Hindlimb muscle (tissue), 1 donor: ENCODE measurements at regions not wholly inside any gene's neighbourhood (a gene's known extent, or its start where the extent isn't known, plus 50 kb on each side); places are given as distances from the start of the nearest gene placed in this dataset.
"Not testable (repeated sequence)": the region's sequence is repeated elsewhere in the genome, so short reads cannot be mapped to it uniquely, and the experiment has no call there.

Source experiments
- DNase-seq: peaks from one replicate; pipeline ENCODE4 v3.0.0-alpha.2; 2013

DNA sequence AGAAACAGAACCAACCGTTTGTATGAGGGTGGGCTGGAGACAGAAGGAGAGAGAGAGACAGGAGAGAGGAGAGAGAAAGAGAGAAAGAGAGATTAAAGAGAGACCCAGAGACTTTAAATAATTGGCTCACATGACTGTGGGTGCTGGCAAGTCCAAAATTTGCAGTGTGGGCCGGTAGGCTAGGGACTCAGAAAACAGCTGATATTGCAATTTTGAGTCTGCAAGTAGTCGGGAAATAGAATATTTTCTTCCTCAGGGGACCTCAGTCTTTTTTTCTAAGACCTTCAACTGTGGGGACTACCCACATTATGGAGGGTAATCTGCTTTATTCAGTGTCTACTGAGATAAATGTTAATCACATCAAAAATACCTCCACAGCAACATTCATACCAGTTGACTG, 1439.0 kb downstream of the CDH11 start:
- DNase-seq: no peak

DNA sequence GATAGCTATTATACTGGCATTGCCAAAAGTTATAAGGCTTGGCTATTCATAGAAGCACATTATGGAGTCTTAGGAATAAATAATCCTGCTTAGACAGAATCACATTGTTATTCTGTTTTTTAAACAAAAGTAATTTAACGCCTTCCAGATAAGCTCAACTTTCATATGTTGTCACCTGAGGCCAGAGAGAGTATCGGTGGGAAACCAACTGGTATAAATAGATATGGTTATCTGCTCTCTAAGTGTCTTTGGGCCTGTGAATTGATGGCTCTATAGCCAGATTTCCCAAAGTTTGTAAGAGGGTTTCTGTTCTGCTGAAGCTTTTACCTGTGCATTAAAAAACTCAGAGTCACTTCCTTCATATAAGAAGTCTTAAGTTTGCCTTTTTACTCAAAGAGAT, 1449.4 kb downstream of the CDH11 start:
- no peak for DNase-seq

DNA sequence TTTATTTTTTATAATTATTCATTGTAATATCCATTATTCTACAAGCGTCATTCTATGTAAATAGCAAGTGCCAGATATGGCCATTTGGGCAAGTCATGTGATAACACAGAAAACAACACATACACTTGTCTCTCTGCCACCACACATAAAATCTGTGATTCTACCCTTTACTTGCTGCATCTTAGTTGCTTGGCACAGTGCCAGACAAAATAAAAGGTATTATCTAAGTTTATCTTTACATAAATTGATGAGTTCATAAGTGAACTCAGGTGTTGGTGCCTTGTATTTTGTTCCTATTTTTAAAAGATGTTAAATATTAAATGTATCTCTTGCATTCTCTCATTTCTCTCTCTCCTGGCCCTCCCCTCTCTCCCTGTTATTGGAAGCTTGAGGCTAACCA, 1458.7 kb downstream of the CDH11 start:
- DNase-seq: no peak

DNA sequence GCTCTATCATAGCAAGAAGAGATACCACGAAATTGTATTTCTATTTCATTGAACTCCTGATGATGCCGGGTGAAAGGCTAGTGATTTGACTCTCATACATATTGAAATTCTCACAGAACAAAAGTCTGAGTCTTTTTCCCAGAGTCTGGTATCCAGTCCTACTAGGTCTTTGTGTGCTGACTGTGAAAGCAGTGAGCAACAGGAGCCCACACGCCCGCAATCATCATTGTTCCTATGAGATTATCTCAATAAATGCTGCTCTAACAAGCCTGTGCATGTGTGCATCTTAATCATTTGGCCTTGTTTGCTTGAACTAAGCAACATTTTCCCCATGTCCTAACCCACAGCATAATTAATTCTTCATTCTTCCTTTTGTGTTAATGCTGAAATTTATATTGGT, 1466.0 kb downstream of the CDH11 start:
- DNase-seq: no peak

DNA sequence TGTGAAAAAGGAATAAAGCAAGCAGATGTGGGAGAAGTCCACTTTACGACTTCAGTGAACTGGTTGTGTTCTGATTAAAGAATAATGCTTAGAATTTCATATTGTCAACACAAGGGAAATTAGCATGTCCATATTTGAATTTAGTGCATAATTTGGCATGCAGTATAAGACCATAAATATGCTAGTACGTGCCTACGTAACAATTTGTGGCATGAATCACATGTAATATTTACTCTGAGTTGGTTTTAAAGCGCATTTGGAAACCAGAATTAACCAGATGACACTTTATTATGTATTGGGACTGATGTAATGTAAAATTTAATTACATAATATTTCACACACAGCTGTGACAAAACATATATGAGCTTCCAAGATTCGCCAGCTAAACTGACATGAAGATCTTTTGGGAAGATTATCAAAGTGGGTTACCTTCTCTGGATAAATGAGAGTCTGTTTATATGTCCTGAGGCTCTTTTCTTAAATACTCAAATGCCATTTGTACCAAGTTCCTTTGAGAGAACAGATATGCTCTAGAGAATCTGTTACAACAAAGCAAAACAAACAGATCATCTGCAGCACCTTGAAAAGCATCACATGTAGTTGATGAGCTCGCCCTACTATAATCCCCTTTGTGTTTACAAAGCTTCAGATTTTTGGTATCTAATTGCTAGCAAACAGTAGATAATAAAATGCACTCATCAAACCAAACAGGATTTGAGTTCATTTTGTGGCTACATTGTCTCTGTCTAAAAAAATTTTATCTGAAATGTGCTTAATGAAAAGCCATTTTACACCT, 1468.6 kb downstream of the CDH11 start:
- DNase-seq: no peak

DNA sequence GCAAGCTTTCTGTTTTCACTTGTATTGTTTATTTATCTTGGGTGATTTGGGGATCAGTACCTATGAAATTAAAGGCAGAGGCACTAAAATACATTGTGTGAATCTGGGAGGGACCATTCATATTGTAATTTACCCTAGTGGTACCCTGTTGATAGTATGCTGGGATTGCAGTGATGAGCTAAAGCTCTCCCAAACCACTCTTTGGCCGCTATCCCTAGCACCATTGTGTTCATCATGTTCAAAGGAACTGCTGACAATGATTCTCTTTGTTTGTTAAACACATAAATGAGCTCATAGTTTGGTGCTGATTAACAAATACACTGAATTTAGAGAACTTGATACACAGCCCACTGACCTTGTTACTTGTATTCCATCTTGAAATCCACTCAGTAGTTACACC, 1469.8 kb downstream of the CDH11 start:
- DNase-seq: no peak

DNA sequence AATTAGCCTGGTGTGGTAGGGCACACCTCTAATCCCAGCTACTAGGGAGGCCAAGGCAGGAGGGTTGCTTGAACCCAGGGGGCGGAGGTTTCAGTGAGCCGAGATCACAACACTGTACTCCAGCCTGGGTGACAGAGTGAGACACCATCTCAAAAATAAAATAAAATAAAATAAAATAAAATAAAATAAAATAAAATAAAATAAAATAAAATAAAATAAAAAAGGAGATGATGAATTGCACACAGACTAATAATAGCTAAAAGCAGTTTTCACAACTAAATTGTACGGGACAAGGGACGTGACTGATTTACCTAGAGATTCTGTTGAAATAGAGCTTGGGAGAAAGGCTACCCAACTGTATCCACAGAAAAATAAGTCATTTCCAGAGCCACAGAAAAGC, 1471.3 kb downstream of the CDH11 start:
- DNase-seq: no peak

DNA sequence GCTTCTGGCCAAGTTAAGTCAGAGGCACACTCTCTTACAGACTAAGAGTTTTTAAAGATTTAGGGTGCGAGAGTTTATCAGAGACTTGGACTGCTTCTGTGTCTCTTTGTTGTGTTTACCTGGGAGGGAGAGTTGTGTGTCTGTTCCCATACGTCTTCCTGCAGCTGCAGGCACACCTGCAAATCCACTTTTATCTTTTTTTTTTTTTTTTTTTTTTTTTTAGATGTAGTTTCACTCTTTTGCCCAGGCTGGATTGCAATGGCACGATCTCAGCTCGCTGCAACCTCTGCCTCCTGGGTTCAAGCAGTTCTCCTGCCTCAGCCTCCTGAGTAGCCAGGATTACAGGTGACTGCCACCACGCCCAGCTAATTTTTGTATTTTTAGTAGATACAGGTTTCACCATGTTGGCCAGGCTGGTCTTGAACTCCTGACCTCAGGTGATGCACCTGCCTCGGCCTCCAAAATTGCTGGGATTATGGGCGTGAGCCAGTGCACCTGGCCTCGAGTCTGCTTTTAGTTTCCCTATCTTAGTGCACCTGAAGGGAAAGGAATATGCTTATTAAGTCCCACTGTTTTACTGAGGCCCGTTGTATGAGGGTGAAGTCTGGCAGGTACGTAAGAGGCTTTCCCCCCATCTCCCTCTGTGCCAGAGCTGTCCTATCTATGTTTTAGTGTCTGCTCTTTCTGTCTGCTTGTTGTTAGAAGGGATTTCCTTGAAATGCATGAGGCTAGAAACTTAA, 1488.0 kb downstream of the CDH11 start:
- not testable (repeated sequence) for DNase-seq

DNA sequence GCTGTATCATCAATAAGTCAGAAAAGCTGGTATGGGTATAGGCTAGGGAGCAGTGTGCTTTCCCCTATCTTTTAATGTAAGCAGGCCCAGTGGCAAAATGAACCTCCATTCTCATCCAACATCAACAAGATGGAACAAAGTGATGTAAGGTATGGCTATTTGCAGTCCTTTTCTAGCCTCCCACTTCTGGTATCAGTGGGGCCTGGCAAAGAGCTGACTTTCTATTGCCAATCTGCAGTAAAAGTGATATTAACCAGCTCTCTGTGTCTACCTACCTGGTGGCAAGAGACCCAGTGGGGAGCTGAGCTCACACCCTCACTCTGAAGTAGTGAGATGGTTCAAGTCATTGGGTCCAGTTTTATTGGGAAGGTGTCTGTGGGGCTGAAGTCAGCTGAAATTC, 1492.6 kb downstream of the CDH11 start:
- DNase-seq: no peak

DNA sequence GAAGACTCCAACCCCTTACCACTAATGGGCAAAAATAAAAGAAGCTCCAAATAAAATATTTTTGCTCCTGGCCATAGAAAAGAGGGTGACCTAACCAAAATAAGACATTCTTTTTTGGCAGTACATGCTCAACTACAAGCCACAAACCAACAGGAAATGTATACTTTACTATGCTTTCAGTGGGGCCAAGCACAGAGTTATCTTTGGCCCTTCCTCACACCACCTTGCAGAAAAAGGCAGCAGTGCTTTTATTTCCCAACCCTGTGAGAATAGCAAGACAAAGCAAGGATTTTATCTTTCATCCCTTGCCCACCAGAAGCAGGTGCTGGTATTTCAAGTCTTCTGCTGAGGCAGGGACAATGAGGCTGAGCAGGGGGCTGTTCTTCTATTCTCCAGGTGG, 1493.1 kb downstream of the CDH11 start:
- no peak for DNase-seq

DNA sequence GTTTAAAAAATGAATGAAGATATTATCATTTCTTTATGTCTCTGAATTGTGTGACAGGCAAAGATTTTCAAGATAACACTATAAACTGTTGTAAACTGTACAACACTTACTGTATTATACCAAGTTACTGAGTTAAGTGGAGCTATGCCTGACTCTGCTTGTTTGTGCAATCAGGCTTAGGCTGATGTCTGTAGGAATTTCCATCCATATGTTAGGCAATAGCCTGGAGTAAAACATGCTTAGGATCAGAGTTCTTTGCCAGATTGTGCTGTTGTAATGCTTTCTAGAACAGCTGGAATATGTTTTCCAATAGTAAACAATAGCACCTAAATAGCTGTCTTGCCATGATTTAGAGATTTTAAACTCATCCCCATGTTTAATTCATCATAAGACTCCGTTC, 1496.7 kb downstream of the CDH11 start:
- no peak for DNase-seq

DNA sequence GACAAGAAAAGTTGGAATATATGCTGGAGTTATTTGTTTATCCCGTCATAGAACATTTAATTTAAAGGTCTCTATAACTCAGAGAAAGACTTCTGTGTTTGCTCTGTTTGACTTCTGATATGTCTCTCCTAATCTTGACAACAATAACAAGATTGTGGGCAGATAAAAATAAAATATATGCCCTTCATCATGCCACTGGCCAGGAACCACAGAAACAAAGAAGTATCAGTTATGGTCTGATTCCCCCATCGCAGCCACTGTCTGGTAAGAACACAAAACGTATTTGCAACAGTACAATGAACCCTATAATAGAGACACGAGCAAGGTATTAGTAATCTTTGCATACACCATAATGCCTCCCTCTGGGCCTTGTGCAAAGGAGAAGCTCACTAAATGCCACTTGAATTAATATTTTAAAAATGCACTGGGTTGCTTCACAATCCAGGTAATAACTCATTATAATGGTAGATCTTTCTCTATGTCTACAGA, 1498.3 kb downstream of the CDH11 start:
- no peak for DNase-seq

DNA sequence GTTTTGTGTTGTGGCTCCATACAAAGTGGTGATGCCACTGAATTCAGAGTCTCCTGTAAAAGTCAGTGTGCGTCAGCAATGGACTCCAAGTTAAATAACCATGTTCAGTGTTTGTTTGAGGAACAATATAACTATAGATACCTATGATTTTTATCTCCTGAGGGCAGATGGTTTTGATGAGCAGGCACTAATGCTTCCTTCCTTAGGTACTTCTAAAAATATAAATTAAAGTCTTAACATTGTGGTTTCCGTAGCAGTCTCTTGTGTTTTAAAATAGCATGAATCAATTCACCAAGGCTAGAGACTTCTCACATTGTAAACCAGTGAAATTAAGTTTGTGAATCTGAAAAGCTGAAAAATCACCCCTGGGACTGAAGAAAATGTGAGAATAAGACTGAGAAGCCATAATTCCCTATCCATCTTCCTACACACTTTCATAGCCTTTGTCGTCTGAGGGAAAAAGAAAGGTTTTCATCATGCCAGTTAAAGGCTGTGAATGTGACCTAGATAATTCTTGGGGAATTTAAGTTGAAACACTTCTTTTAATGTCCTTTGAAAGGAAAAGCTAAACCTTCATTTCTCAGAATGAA, 1502.9 kb downstream of the CDH11 start:
- DNase-seq: no peak

DNA sequence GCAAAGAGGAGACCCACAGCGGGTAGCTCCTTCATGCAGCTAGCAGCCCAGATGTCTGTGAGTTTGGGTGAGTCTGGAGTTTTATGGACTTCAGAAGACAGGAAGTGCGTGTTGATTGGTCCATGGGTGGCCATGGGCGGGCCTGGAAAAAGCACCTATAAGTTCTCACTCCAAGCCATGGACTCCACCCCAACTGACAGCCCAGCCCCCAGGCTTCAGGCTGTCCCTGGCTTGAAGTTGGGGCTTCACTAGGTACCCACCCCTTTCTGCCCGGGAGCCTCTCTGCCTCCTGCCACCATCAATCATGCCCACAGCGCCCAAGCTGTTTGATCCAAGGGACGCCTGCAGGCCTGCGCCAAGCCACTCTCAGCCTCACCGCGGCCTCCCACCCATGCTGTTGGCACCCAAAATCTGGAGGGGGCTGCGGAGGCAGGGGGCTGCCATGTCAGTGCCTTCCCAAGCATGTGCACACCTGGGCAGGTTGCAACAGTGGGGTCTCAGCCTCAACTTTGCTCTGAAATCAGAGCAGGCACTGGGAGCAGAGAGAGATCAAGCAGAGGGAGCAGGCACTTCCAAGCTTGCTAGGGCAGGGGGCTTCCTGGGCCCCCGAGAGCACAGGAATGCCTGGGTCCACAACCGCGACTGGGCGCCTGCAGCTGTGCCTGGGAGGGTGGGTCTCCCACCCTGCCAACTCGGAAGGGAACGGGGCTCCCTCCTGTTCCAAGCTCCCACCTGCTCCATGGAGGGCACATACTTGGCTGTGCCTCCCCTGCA, 1503.7 kb downstream of the CDH11 start:
- no peak for DNase-seq

DNA sequence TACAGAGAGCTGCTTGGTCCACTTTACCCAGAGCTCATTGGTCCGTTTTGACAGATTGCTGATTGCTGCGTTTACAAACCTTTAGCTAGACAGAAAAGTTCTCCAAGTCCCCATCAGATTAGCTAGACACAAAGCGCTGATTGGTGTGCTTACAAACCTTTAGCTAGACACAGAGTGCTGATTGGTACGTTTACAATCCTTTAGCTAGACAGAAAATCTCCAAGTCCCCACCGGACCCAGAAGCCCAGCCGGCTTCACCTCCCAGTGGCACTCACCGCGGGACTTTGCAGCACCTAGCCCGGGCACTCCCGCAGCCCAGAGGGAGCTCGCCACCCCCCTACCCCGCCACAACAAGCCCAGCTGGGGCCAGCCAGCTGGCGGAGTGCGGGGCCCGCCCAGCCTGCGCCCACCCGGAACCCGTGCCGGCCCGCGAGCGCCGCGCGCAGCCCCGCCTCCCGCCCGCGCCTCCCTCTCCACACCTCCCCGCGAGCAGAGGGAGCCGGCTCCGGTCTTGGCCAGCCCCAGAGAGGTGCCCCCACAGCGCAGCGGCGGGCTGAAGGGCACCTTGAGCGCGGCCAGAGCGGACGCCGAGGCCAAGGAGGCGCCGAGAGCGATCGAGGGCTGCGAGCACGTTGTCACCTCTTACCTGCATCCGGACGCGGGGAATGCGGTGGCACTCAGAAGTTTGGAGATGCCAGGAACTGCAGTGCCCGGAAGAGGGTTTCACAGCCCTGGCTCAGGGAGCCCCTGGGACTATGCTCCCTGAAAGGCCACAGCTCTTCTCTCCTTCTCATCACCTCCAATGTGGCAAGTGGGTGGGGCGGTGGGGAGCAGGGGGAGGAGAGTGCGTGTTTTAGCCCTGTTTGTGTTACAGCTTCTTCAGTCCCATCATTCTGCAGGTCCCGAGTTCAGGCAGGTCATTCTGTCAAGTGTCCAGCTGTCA, 1504.5 kb downstream of the CDH11 start:
- no peak for DNase-seq

DNA sequence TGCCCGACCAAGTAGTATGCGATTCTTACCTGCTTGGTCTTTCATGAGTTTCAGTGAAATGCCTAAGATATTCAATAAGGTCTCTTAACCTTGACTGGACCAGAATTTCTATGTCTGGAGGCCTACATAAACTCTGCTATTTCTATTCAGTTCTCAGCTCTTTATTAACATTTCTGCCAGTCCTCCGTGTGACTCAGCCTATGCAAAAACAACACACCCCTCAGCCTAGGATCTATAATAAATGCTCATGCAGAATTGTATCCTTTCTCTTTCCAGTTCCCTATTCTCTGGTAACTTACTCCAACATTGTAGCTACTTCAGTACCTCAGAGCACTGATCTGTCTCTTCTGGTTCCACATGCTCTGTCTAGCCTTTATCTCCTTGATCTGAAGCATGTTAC, 1507.4 kb downstream of the CDH11 start:
- no peak for DNase-seq

DNA sequence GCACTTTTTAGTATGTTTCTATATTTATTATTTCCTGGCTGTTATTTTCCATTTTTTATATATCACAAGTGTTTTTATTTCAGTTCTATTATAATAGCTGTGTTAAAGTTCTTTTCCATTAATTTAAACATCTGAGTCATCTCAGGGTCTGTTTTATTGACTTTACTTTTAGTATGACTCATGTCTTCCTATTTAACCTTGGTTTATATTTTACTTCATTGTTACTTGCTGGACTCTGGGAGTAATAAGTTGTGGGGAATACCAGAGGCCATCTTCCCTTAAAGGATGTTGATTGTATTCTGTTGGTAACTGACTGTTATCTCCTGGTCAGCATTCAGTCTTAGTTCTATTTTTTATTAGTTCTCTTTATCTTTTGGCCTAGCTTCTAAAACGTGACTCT, 1508.2 kb downstream of the CDH11 start:
- no peak for DNase-seq

DNA sequence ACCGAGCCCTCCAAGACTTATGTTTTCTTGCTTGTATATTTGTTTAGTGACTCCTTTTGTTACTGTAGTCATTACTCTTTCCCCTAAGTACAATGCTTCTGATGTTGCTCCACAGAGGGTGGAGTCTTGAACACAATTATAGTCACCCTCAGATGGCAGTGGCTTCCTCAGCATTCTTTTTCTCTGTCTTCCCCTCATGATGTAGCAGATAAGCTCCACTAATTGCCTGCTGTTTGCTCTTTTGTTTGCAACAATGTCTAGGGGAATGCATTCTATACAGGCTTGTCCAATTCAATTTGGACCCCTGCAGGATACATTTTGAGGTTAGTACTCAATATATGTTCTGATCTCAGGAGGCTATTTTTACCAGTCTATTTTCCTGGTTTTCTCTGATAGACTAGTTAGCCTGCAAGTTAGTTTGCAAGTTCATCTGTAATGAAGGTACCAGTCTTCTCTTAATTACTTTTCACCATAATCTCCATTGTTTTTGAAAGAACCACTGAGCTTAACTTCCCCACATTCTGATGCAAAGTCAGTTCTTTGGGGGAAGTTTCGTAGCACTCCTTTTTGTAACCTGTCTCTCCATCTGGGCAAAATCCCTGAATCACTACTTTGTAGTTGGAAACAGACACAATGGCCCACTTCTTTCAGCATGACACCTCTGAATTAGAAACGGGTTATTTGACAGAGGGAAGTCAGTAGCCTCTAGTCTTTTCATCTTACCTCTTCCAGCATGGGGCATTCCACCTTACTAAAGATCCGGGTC, 1509.2 kb downstream of the CDH11 start:
- DNase-seq: no peak

DNA sequence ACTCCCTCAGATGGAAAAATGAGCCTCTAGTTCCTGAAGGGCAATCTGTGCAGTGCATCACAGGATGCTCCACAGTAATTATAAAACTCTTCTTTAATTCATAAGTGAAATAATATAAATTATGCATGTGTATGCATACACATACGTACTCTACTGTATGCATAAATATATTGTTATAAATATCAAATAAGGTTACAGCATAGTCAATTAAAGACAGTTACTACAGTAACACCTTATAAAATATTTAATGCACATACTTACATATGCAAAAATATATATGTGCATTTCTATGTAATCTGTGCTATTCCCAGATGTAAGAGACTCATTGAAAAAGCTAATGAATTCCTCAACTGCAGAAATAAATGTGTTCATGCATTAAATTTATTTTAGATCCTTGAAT, 1515.1 kb downstream of the CDH11 start:
- no peak for DNase-seq

DNA sequence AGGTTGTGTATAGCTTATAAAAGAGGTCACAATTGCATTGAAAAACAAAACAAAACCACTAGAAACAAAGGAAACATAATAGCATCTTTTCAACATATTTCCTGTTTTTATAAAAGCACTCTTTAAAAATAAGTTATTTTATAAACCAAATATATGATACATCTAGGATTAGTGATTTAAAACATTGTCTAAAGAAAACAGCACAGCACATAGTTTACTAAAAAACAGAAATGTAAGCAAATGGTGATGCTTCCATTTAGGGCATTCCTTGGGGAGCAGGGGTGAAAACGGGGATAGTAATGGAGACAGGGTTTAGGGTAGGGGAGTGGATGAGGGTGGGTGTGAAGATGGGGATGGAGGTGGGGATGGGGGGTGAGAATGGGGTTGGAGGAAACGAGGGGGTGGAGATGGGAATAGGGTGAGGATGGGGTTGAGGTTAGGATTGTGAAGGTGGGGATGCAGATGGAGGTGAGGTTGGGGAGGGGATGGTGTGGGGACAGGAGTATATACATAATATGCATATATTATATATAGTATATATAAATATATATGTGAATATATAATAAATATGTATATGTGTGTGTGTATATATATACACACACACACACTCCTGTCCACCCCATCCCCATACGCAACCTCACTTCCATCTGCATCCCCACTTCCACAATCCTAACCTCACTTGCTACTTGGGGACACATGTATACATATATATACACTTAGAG, 1519.5 kb downstream of the CDH11 start:
- DNase-seq: no peak
